ENCODE measurements at regions not wholly inside any gene's neighbourhood (a gene's known extent, or its start where the extent isn't known, plus 50 kb on each side); places are given as distances from the start of the nearest gene placed in this dataset.
"Not testable (repeated sequence)": the region's sequence is repeated elsewhere in the genome, so short reads cannot be mapped to it uniquely, and the experiment has no call there.

GRCh38 chr1:105626276-105626987, 1430.0 kb upstream of the PRMT6 start:
- no peaks in the 10 kb centered on the region for H3K27me3 ChIP-seq (ENCODE audit: low read depth)
- TF ChIP-seq, protein P1, sequence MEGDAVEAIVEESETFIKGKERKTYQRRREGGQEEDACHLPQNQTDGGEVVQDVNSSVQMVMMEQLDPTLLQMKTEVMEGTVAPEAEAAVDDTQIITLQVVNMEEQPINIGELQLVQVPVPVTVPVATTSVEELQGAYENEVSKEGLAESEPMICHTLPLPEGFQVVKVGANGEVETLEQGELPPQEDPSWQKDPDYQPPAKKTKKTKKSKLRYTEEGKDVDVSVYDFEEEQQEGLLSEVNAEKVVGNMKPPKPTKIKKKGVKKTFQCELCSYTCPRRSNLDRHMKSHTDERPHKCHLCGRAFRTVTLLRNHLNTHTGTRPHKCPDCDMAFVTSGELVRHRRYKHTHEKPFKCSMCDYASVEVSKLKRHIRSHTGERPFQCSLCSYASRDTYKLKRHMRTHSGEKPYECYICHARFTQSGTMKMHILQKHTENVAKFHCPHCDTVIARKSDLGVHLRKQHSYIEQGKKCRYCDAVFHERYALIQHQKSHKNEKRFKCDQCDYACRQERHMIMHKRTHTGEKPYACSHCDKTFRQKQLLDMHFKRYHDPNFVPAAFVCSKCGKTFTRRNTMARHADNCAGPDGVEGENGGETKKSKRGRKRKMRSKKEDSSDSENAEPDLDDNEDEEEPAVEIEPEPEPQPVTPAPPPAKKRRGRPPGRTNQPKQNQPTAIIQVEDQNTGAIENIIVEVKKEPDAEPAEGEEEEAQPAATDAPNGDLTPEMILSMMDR (IDR thresholded peaks at IDR 0.05; ENCODE audit: borderline replicate concordance): no peak
- no peak overlapping the region for H3K4me3 ChIP-seq
- H3K36me3 ChIP-seq: no peaks in the 10 kb centered on the region
- no peaks in the 10 kb centered on the region for H3K4me1 ChIP-seq
- H3K27ac ChIP-seq (replicated peaks): no peak overlapping the region
- H3K9me3 ChIP-seq (replicated peaks): peaks cover 24% of the 10 kb centered on the region
- no peak for DNase-seq
- intact Hi-C loops (cut with micrococcal nuclease): no loop called here

GRCh38 chr1:105631153-105631744, 1425.2 kb upstream of the PRMT6 start:
- H3K27ac ChIP-seq (replicated peaks); H3K4me3 ChIP-seq; H3K4me1 ChIP-seq; H3K27me3 ChIP-seq (ENCODE audit: low read depth); intact Hi-C loops (cut with micrococcal nuclease); DNase-seq; H3K36me3 ChIP-seq: not testable (repeated sequence)
- H3K9me3 ChIP-seq (replicated peaks): peaks cover 18% of the 10 kb centered on the region

- Histone ChIP-seq H3K36me3 (no peaks in the 10 kb centered on the region), H3K4me1 (no peaks in the 10 kb centered on the region), H3K9me3 (replicated peaks) (peaks cover 18% of the 10 kb centered on the region), H3K27ac (replicated peaks) (no peak overlapping the region), H3K4me3 (no peak overlapping the region), H3K27me3 (ENCODE audit: low read depth) (no peaks in the 10 kb centered on the region)
- TF ChIP-seq, protein P1 (IDR thresholded peaks at IDR 0.05; ENCODE audit: borderline replicate concordance): no peak
- intact Hi-C loops (cut with micrococcal nuclease): no loop called here
- DNase-seq: no peak
These were observed 1423.9 kb upstream of the PRMT6 start for GRCh38 chr1:105632342-105633196.

DNA sequence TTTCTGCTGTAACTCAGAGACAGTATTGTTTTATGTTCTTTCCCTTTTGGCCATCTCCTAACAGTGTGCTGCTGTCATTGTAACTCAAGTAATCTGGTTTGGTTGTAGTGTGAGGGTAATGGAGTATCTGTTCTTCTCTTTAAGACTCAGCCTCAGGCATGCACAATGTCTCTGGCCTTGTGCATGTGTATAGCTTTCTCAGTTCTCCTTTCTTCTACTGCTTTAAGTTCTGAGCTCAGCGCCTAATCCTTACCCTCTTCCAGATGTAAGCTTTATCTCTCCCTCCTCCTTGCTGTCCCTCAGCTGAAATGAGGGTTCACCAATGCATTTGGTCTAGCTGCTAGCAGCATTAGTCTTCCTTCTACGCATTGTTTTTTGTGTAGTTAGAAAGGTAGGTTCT, 1420.4 kb upstream of the PRMT6 start:
- intact Hi-C loops (cut with micrococcal nuclease): no loop called here
- no peak overlapping the region for H3K27ac ChIP-seq (replicated peaks)
- H3K4me1 ChIP-seq: no peaks in the 10 kb centered on the region
- no peaks in the 10 kb centered on the region for H3K36me3 ChIP-seq
- H3K27me3 ChIP-seq (ENCODE audit: low read depth): no peaks in the 10 kb centered on the region
- DNase-seq: no peak
- H3K4me3 ChIP-seq: no peak overlapping the region
- TF ChIP-seq, protein P1 (IDR thresholded peaks at IDR 0.05; ENCODE audit: borderline replicate concordance): no peak
- peaks cover 9% of the 10 kb centered on the region for H3K9me3 ChIP-seq (replicated peaks)

GRCh38 chr1:105641407-105641806, 1415.1 kb upstream of the PRMT6 start:
- Histone ChIP-seq H3K4me1 (no peaks in the 10 kb centered on the region), H3K36me3 (no peaks in the 10 kb centered on the region), H3K4me3 (no peak overlapping the region), H3K9me3 (replicated peaks) (peaks cover 12% of the 10 kb centered on the region), H3K27me3 (ENCODE audit: low read depth) (no peaks in the 10 kb centered on the region), H3K27ac (replicated peaks) (no peak overlapping the region)
- intact Hi-C loops (cut with micrococcal nuclease): no loop called here
- TF ChIP-seq, protein P1 (IDR thresholded peaks at IDR 0.05; ENCODE audit: borderline replicate concordance): no peak
- DNase-seq: no peak

All from left ventricle myocardium inferior (tissue), 1 donor.